ENCODE measurements at regions not wholly inside any gene's neighbourhood (a gene's known extent, or its start where the extent isn't known, plus 50 kb on each side); places are given as distances from the start of the nearest gene placed in this dataset.

- TF ChIP-seq ZBTB11 (CRISPR knock-in tag; IDR thresholded peaks at IDR 0.05) = no peak
- no peak for TF ChIP-seq ZNF583 (CRISPR knock-in tag; IDR thresholded peaks at IDR 0.05)
- no peak for TF ChIP-seq ZBTB1 (CRISPR knock-in tag; IDR thresholded peaks at IDR 0.05; ENCODE audit: borderline replicate concordance, low read depth)
- TF ChIP-seq ID3 (CRISPR knock-in tag; IDR thresholded peaks at IDR 0.05) = no peak
- no peak for TF ChIP-seq ID3 (tag; IDR thresholded peaks at IDR 0.05)
- TF ChIP-seq GABPA (tag; conservative IDR thresholded peaks at IDR 0.05; ENCODE audit: low read depth) = no peak
- TF ChIP-seq ZBTB49 (CRISPR knock-in tag; IDR thresholded peaks at IDR 0.05; ENCODE audit: borderline replicate concordance) = no peak
- TF ChIP-seq SIRT6 (IDR thresholded peaks at IDR 0.05; ENCODE audit: low read depth, low read length) = no peak
Observed at GRCh38 chrX:26007462-26007861, 130.7 kb upstream of the MAGEB18 start (continued).

All from K562 (cell line).